ENCODE measurements at regions not wholly inside any gene's neighbourhood (a gene's known extent, or its start where the extent isn't known, plus 50 kb on each side); places are given as distances from the start of the nearest gene placed in this dataset.

- peak in 1 of 2 experiments; percentile 41 for DNase-seq
Measured at GRCh38 chr11:31887180-31887579, 76.1 kb upstream of the PAX6 start.

GRCh38 chr11:31884080-31884479 is 73.0 kb upstream of the PAX6 start:
- no peak for DNase-seq

GRCh38 chr11:31883435-31883834 is 72.3 kb upstream of the PAX6 start:
- no peak for DNase-seq

- no peak for DNase-seq
Measured at GRCh38 chr11:31882951-31883392, 71.8 kb upstream of the PAX6 start.

- no peak for DNase-seq
Measured at GRCh38 chr11:31881825-31882224, 70.7 kb upstream of the PAX6 start.

GRCh38 chr11:31879681-31880080 is 68.6 kb upstream of the PAX6 start:
- no peak for DNase-seq

GRCh38 chr11:31877863-31878262 is 66.7 kb upstream of the PAX6 start:
- no peak for DNase-seq

- no peak for DNase-seq
Measured at GRCh38 chr11:31877083-31877482, 66.0 kb upstream of the PAX6 start.

- no peak for DNase-seq
Measured at GRCh38 chr11:31875866-31876560, 64.9 kb upstream of the PAX6 start.

- DNase-seq = no peak
Measured at GRCh38 chr11:31874631-31875191, 63.6 kb upstream of the PAX6 start.

- DNase-seq = no peak
Measured at GRCh38 chr11:31873124-31873523, 62.0 kb upstream of the PAX6 start.

- DNase-seq = no peak
Measured at GRCh38 chr11:31872076-31872443, 60.9 kb upstream of the PAX6 start.

- DNase-seq = no peak
Measured at GRCh38 chr11:31871310-31872075, 60.4 kb upstream of the PAX6 start.

GRCh38 chr11:31870609-31871309 is 59.6 kb upstream of the PAX6 start:
- DNase-seq = peak; percentile 78 to 91

GRCh38 chr11:31869986-31870385 is 58.9 kb upstream of the PAX6 start:
- no peak for DNase-seq

- DNase-seq = no peak
Measured at GRCh38 chr11:31865606-31866300, 54.6 kb upstream of the PAX6 start.

GRCh38 chr11:31863170-31863832 is 52.2 kb upstream of the PAX6 start:
- no peak for DNase-seq

- DNase-seq = no peak
Measured at GRCh38 chr11:31861011-31861410, 49.9 kb upstream of the PAX6 start.

Data from NCI-H526 (cell line).